Thyroid gland (tissue), 4 donors: ENCODE measurements at regions not wholly inside any gene's neighbourhood (a gene's known extent, or its start where the extent isn't known, plus 50 kb on each side); places are given as distances from the start of the nearest gene placed in this dataset.

Experiments
- CTCF ChIP-seq, 6 experiments: fragments of 200-600 bp in 3 of 6; fragments of 450-650 bp in 3 of 6; sonication (generic) in 3 of 6; IDR thresholded peaks; one replicate each; pipeline ENCODE4 v1.5.1; 2016 to 2019; ENCODE audit warnings: antibody characterized with exemption in 6 of 6, mild to moderate bottlenecking in 2 of 6, inconsistent platforms in 1 of 6, moderate library complexity in 1 of 6
- POLR2A ChIP-seq, 2 donors: fragments of 450-650 bp; IDR thresholded peaks; one replicate each; pipeline ENCODE4 v1.6.1; 2017; ENCODE audit warnings: antibody characterized with exemption in 2 of 2, mild to moderate bottlenecking in 2 of 2, moderate library complexity in 1 of 2

GRCh38 chr18:2146092-2146491 lies 425.2 kb downstream of the METTL4 start:
- TF ChIP-seq POLR2A (IDR thresholded peaks at IDR 0.05), result no peak
- no peak for TF ChIP-seq CTCF (IDR thresholded peaks at IDR 0.05)
